ENCODE measurements at regions not wholly inside any gene's neighbourhood (a gene's known extent, or its start where the extent isn't known, plus 50 kb on each side); places are given as distances from the start of the nearest gene placed in this dataset.

- TF ChIP-seq CTCF (IDR thresholded peaks at IDR 0.05; ENCODE audit: low read length), result no peak
- no peak for TF ChIP-seq EZH2 (optimal IDR thresholded peaks at IDR 0.05; ENCODE audit: low read depth, low read length)
- TF ChIP-seq EZH2phosphoT487 (IDR thresholded peaks at IDR 0.05; ENCODE audit: low read length), result no peak
These were observed 118.2 kb upstream of the RAP2B start for GRCh38 chr3:153043729-153044328.

Measured in MM.1S (cell line).